ENCODE measurements at regions not wholly inside any gene's neighbourhood (a gene's known extent, or its start where the extent isn't known, plus 50 kb on each side); places are given as distances from the start of the nearest gene placed in this dataset.
A peak's percentile ranks its signal among the peaks of the same experiment; 100 is the strongest.

GRCh38 chrX:107324493-107325310 is 118.3 kb downstream of the DNAAF6 start:
- Histone ChIP-seq H3K4me3 (no peak overlapping the region), H3K9me3 (no peaks in the 10 kb centered on the region), H3K27me3 (peaks cover 0 to 52% (median 0%) of the 10 kb centered on the region in 7 donors), H3K4me1 (no peaks in the 10 kb centered on the region), H3K36me3 (no peaks in the 10 kb centered on the region), H3K27ac (no peak overlapping the region)
- DNase-seq (peak; percentile 3 to 18), ATAC-seq (peak in 7 of 8 donors; percentile 20 to 83 (median 70))
- intact Hi-C loops (cut with DNase I), result no loop called here
- WGBS, 2 donors, result 3 to 6% methylated on average over 13 to 23 of the region's 23 CpGs
- TF ChIP-seq CTCF (IDR thresholded peaks at IDR 0.05), result no peak

DNA sequence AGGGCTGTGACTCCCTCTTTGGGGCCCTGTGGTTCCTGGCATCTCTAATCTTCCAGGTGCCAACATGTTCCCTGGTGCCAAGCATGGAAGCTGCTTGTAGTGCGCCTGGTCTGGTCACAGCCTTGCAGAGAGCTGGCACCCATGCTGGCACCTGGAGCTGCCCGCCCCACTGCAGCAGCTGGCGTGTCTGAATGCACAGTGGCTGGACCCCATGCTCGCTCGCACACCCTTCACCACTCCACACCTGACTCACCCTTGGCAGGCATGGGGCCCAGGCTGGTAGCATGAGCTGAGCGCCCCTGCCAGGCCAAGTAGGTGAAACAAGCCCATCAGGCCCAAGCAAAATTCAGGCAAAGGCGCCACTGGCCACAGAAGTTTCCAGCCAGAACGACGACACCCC is 119.1 kb downstream of the DNAAF6 start:
- H3K9me3 ChIP-seq, result no peaks in the 10 kb centered on the region
- H3K36me3 ChIP-seq, result no peaks in the 10 kb centered on the region
- H3K4me1 ChIP-seq, result no peaks in the 10 kb centered on the region
- ATAC-seq (no peak), DNase-seq (no peak)
- 93% methylated on average over 9 of the region's 9 CpGs for WGBS, 2 donors
- no peak overlapping the region for H3K27ac ChIP-seq
- intact Hi-C loops (cut with DNase I), result no loop called here
- H3K27me3 ChIP-seq, result peaks cover 0 to 55% (median 0%) of the 10 kb centered on the region in 7 donors
- H3K4me3 ChIP-seq, result no peak overlapping the region
- TF ChIP-seq CTCF (IDR thresholded peaks at IDR 0.05), result no peak

- Histone ChIP-seq H3K27me3 (peaks cover 0 to 37% (median 0%) of the 10 kb centered on the region in 7 donors), H3K27ac (no peak overlapping the region), H3K9me3 (no peaks in the 10 kb centered on the region), H3K36me3 (no peaks in the 10 kb centered on the region), H3K4me1 (no peaks in the 10 kb centered on the region), H3K4me3 (no peak overlapping the region)
- ATAC-seq (no peak), DNase-seq (no peak)
- WGBS, 2 donors, result 66 to 78% methylated on average over 4 of the region's 4 CpGs
- intact Hi-C loops (cut with DNase I), result no loop called here
- no peak for TF ChIP-seq CTCF (IDR thresholded peaks at IDR 0.05)
These were observed 101.4 kb upstream of the FRMPD3 start for GRCh38 chrX:107348051-107348450.

DNA sequence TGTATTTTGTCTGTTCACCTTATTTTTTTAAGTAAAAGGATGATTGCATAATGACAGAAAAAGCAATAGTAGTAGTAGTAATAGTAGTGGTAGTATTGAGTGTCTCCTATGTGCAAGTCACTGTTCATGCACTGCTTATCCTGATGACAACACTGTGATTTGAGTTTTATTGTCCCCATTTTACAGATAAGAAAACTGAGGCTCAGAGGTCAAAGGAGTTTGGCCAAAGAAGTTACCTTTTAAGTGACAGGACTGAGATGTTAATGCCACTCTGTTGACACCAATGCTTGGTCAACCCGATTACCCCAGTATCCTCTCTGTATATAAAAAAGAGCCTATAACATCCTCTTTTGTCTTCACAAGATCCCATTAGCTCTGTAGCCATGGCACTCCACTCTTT is 100.5 kb upstream of the FRMPD3 start:
- Histone ChIP-seq H3K9me3 (no peaks in the 10 kb centered on the region), H3K4me1 (no peaks in the 10 kb centered on the region), H3K4me3 (no peak overlapping the region), H3K36me3 (no peaks in the 10 kb centered on the region), H3K27ac (no peak overlapping the region), H3K27me3 (peaks cover 0 to 36% (median 0%) of the 10 kb centered on the region in 7 donors)
- intact Hi-C loops (cut with DNase I), result no loop called here
- ATAC-seq (no peak), DNase-seq (no peak)
- 92 to 100% methylated on average over 1 of the region's 1 CpG for WGBS, 2 donors
- TF ChIP-seq CTCF (IDR thresholded peaks at IDR 0.05), result no peak

All from heart right ventricle (tissue), 16 donors.